Hepatic stellate cell (primary cell): ENCODE measurements at regions not wholly inside any gene's neighbourhood (a gene's known extent, or its start where the extent isn't known, plus 50 kb on each side); places are given as distances from the start of the nearest gene placed in this dataset.

Experiments
- DNase-seq: peaks from one replicate; pipeline ENCODE4 v3.0.0; 2011; ENCODE audit warnings: low spot score

- no peak for DNase-seq
These were observed 144.5 kb downstream of the INSIG2 start for GRCh38 chr2:118232796-118233195.

DNA sequence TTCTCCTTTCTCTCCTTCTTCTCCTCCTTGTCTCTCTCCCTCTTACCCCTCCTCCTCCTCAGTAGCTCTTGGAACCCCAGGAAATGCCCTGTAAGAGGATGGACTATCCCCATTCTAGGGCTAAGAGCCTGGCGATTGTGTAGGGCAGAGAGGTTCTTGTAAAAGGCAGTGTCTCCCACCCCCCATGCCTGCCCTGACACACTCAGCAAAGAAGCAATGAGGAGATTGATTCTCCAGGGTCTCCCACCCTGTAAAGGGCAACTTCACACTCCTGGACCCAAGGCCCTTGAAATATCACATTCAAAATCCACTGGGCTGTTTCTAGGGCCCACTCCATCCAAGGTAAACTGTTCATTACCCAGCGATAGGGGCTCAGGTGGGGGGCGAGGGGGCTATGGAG lies 144.1 kb downstream of the INSIG2 start:
- no peak for DNase-seq

- no peak for DNase-seq
These were observed 143.5 kb downstream of the INSIG2 start for GRCh38 chr2:118231759-118232158.

- no peak for DNase-seq
These were observed 139.6 kb downstream of the INSIG2 start for GRCh38 chr2:118227698-118228508.

- DNase-seq, result no peak
These were observed 137.4 kb downstream of the INSIG2 start for GRCh38 chr2:118225666-118226065.

DNA sequence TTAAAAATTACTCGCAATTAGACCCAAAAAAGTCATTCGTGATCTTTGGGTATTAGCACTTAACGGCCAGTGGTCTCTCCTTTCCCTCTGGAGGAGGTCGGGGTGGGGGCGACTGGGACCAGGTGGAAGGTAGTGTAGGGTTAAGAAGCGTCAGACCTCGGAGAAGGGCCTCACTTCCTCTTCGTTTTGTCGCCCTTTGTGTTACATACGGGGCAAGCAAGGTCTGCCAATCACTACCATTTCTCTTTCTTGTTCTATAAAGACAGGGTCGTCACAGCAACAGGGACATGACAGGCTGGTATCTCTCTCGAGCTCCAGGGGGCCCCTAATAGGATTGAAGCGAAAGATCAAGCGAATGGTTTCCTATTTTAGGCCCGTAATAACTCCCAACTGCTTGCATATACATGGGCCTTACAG lies 136.6 kb downstream of the INSIG2 start:
- no peak for DNase-seq

GRCh38 chr2:118223992-118224894 lies 136.0 kb downstream of the INSIG2 start:
- peak; percentile 12 for DNase-seq

DNA sequence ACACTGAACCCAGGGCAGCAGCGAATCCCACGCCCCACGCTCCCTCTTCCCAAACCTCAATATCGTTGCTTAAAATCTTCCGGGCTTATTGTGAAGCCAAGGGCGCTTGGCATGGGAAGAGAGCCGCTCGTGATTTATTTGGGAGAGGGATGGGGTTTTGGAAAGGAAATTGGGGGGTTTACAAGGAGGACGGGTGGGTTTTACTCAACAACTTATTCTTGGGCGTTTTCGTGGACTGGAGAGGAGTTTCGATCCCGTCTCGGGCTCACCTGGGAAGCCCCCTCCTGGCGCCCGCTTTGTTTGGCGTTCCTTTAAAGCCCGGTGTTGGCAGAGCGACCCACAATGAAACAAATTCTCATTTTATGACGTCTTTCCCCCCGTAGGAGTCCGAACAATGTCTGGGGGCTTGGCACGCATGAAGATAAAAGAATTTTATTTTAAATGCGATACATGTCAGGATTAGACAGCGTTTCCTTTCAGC lies 135.3 kb downstream of the INSIG2 start:
- no peak for DNase-seq

- no peak for DNase-seq
These were observed 134.6 kb downstream of the INSIG2 start for GRCh38 chr2:118222672-118223421.

DNA sequence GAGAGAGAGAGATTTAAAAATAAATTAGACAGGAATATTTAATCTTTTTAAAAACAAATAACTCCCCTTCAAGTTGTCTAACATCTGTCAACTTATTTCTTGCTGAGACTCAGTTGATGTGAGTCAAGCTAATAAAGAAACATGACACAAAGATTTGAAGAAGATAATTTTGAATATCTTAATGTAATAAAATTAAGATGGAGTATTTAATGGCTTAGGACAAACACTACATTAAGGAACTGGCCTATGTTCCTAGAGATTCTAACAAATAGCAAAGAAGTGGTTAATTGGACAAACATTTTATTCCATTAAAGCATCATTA lies 134.0 kb downstream of the INSIG2 start:
- DNase-seq, result no peak

- peak; percentile 53 for DNase-seq
These were observed 133.4 kb downstream of the INSIG2 start for GRCh38 chr2:118221536-118222272.

DNA sequence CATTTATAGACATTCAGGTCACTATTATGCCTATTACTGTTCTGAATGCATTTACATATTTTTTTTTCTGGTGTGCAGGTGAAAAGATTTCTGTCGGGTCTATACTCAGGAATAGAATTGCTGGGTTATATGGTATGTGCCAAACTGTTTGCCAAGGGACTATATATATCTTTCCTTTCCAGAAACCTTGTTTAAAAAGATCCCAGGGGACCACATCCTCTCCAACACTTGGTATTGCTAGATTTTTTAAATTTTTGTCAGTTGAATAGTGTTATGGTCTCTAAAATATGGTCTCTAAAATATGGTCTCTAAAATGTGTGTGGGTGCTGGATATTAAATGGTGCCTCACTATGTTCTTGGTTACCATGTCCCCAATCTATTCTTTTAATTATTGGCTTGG lies 131.3 kb downstream of the INSIG2 start:
- no peak for DNase-seq

DNA sequence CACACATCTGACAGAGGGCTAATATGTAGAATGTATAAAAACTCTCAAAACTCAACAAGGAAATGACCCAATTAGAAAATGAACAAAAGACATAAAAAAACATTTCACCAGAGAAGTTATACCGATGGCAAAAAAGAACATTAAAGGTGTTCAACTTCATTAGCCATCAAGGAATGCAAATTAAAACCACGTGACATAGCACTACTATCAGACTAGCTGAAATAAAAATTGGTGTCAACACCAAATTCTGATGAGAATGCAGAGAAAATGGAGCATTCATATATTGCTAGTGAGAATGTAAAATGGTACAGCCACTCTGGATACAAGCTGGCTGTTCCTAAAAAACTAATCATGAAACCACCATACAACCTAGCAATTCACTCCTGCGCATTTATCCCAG lies 128.0 kb downstream of the INSIG2 start:
- no peak for DNase-seq

GRCh38 chr2:118209727-118210126 lies 121.5 kb downstream of the INSIG2 start:
- DNase-seq, result no peak

DNA sequence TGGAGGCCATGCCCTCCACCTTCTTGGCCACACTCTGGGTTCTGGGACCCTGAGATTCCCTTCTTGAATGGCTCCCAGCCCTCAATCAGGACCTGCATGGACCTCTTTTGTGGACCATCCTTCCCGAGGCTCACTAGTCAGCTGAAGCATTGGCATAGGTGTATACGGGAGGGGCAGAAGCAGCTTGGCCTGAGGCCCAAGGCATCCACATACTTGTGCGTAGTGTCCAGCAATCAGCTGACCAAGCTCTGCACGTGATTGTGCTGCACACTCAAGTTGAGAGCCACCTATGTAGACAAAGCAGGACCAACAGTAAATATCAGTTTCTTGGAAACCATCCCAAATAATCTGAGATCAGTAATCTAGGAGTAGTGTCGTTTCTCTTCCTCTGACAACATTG lies 119.6 kb downstream of the INSIG2 start:
- DNase-seq, result no peak

- peak; percentile 33 for DNase-seq
These were observed 114.5 kb downstream of the INSIG2 start for GRCh38 chr2:118202707-118203303.

- DNase-seq, result no peak
These were observed 110.0 kb downstream of the INSIG2 start for GRCh38 chr2:118198268-118198667.

GRCh38 chr2:118197011-118197675 lies 108.9 kb downstream of the INSIG2 start:
- no peak for DNase-seq

- DNase-seq, result no peak
These were observed 102.2 kb downstream of the INSIG2 start for GRCh38 chr2:118190474-118190873.

DNA sequence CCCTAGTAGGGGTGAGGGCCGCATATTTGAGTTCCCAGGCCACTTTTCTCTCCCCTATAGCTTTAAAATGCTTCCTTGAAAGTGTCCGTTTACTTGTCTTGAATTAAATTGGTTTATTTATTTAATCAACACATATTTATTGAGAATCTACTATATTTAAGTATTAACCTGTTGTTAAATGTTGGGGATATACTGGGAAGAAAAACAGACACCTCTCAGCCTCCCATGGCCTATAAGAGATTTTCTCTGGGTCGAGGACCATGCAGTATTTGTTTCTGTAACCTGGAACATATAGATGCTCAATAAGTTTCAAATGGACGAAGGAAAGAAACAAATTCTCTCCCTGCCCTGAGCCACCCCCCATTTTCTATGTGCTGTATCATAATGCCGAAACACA lies 98.6 kb downstream of the INSIG2 start:
- no peak for DNase-seq
